ENCODE measurements at regions not wholly inside any gene's neighbourhood (a gene's known extent, or its start where the extent isn't known, plus 50 kb on each side); places are given as distances from the start of the nearest gene placed in this dataset.

DNA sequence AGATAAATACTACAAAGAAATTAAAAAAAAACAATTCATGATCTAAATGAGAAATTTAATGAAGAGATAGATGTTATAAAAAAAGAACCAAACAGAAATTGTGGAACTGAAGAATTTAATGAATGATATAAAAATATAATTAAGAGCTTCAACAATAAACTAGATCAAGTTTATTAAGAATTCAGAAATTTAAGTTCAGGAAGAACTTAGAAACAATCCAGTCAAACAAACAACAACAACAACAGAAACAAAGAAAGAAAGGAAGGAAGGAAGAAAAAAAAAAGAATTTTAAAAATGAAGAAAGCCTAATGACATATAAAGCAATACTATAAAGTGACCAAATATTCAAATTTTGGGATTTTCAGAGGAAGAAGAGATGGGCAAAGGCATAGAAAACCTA is 157.3 kb upstream of the FOXN2 start:
- TF ChIP-seq CTCF (optimal IDR thresholded peaks at IDR 0.05 in 1 of 3, IDR thresholded peaks at IDR 0.05 in 1 of 3, conservative IDR thresholded peaks at IDR 0.05 in 1 of 3; ENCODE audit: extremely low read depth in 1 of 3, insufficient read depth in 2 of 3, low read length in 3 of 3) (no peak), EZH2 (IDR thresholded peaks at IDR 0.05; ENCODE audit: low read length) (no peak)
